WTC11 (cell line): ENCODE measurements at regions not wholly inside any gene's neighbourhood (a gene's known extent, or its start where the extent isn't known, plus 50 kb on each side); places are given as distances from the start of the nearest gene placed in this dataset.

Experiments used
- ATAC-seq: fragments of 200-7000 bp; cut with Tn5 transposase; 2 replicates; pipeline ENCODE4 v1.10.0; 2021; ENCODE audit warnings: mild to moderate bottlenecking, moderate library complexity
- CTCF ChIA-PET: fragments of 300-600 bp; sonication (Branson Sonifier 250); formaldehyde crosslinking; loops from one replicate; lab custom pipeline; 2021; ENCODE audit warnings: antibody characterized with exemption; lab: Charles Lee
- POLR2A ChIA-PET: fragments of 350-600 bp; sonication (Branson Sonifier 250); formaldehyde crosslinking; loops from one replicate; lab custom pipeline; 2021; ENCODE audit warnings: antibody characterized with exemption; lab: Charles Lee
- DNase-seq: peaks from one replicate; pipeline ENCODE4 v3.0.0; 2021; ENCODE audit warnings: low spot score
- H3K27ac Mint-ChIP-seq: 2 replicates; pipeline ENCODE4 v1.8.0; 2021; ENCODE audit warnings: mixed read lengths
- H3K27me3 Mint-ChIP-seq: 2 replicates; pipeline ENCODE4 v1.8.0; 2021; ENCODE audit warnings: low read depth, mild to moderate bottlenecking, moderate library complexity, mixed read lengths
- H3K36me3 Mint-ChIP-seq: 2 replicates; pipeline ENCODE4 v1.8.0; 2021; ENCODE audit warnings: mixed read lengths
- H3K4me1 Mint-ChIP-seq: 2 replicates; pipeline ENCODE4 v1.8.0; 2022; ENCODE audit warnings: mixed read lengths
- H3K4me3 Mint-ChIP-seq: 2 replicates; pipeline ENCODE4 v1.8.0; 2021; ENCODE audit warnings: mild to moderate bottlenecking, moderate library complexity, mixed read lengths
- H3K9me3 Mint-ChIP-seq: 2 replicates; pipeline ENCODE4 v1.8.0; 2021; ENCODE audit warnings: mixed read lengths
- ATF1 ChIP-seq: sonication (generic); formaldehyde crosslinking; IDR thresholded peaks from 2 replicates; pipeline ENCODE4 v1.8.1; 2023; ENCODE audit warnings: mild to moderate bottlenecking, moderate library complexity, missing genetic modification reagents
- CREM ChIP-seq: sonication (generic); formaldehyde crosslinking; IDR thresholded peaks from 2 replicates; pipeline ENCODE4 v1.8.1; 2022; ENCODE audit warnings: mild to moderate bottlenecking, missing genetic modification reagents, moderate library complexity
- ESRRA ChIP-seq: sonication (generic); formaldehyde crosslinking; IDR thresholded peaks from 2 replicates; pipeline ENCODE4 v1.8.1; 2022; ENCODE audit warnings: mild to moderate bottlenecking, missing genetic modification reagents, borderline replicate concordance
- ETV6 ChIP-seq: sonication (generic); formaldehyde crosslinking; IDR thresholded peaks from 2 replicates; pipeline ENCODE4 v1.8.1; 2022; ENCODE audit warnings: mild to moderate bottlenecking, missing genetic modification reagents
- HMGXB4 ChIP-seq: sonication (generic); formaldehyde crosslinking; IDR thresholded peaks from 2 replicates; pipeline ENCODE4 v1.8.1; 2023; ENCODE audit warnings: mild to moderate bottlenecking, moderate library complexity, missing genetic modification reagents
- JUN ChIP-seq: sonication (generic); formaldehyde crosslinking; IDR thresholded peaks from 2 replicates; pipeline ENCODE4 v1.8.0; 2023; ENCODE audit warnings: mild to moderate bottlenecking, missing genetic modification reagents
- NR3C1 ChIP-seq: sonication (generic); formaldehyde crosslinking; conservative IDR thresholded peaks from 2 replicates; pipeline ENCODE4 v1.8.1; 2023; ENCODE audit warnings: low read depth, mild to moderate bottlenecking, missing genetic modification reagents
- PRRX2 ChIP-seq: fragments of 250-450 bp; sonication (Bioruptor Pico); IDR thresholded peaks from 2 replicates; pipeline ENCODE4 v1.8.0; 2021; ENCODE audit warnings: mild to moderate bottlenecking
- SMAD3 ChIP-seq: sonication (generic); formaldehyde crosslinking; IDR thresholded peaks from 2 replicates; pipeline ENCODE4 v1.8.0; 2022; ENCODE audit warnings: missing genetic modification reagents, mild to moderate bottlenecking, borderline replicate concordance
- SMAD4 ChIP-seq: sonication (generic); formaldehyde crosslinking; IDR thresholded peaks from 2 replicates; pipeline ENCODE4 v1.8.0; 2022; ENCODE audit warnings: mild to moderate bottlenecking, missing genetic modification reagents
- TEAD1 ChIP-seq: sonication (generic); formaldehyde crosslinking; IDR thresholded peaks from 2 replicates; pipeline ENCODE4 v1.8.0; 2022; ENCODE audit warnings: mild to moderate bottlenecking, missing genetic modification reagents
- TP53 ChIP-seq: sonication (generic); formaldehyde crosslinking; IDR thresholded peaks from 2 replicates; pipeline ENCODE4 v1.8.1; 2023; ENCODE audit warnings: mild to moderate bottlenecking, missing genetic modification reagents
- ZBTB21 ChIP-seq: sonication (generic); formaldehyde crosslinking; IDR thresholded peaks from 2 replicates; pipeline ENCODE4 v1.8.1; 2023; ENCODE audit warnings: mild to moderate bottlenecking, missing genetic modification reagents, borderline replicate concordance
- ZNF416 ChIP-seq: fragments of 250-450 bp; sonication (Bioruptor Pico); IDR thresholded peaks from 2 replicates; pipeline ENCODE4 v1.9.0; 2021; ENCODE audit warnings: mild to moderate bottlenecking, inconsistent platforms
- ZNF512 ChIP-seq: sonication (generic); formaldehyde crosslinking; IDR thresholded peaks from 2 replicates; pipeline ENCODE4 v1.8.1; 2022; ENCODE audit warnings: missing genetic modification reagents, borderline replicate concordance
- TF ChIP-seq, protein P1 (sequence below): sonication (generic); formaldehyde crosslinking; IDR thresholded peaks from 2 replicates; pipeline ENCODE4 v1.8.0; 2022; ENCODE audit warnings: missing genetic modification reagents
- TF ChIP-seq, protein P2 (sequence below): sonication (generic); formaldehyde crosslinking; IDR thresholded peaks from 2 replicates; pipeline ENCODE4 v1.8.0; 2022; ENCODE audit warnings: mild to moderate bottlenecking, missing genetic modification reagents
- TF ChIP-seq, protein P3 (sequence below): fragments of 250-450 bp; sonication (Bioruptor Pico); IDR thresholded peaks from 2 replicates; pipeline ENCODE4 v1.8.0; 2021; ENCODE audit warnings: mild to moderate bottlenecking
- TF ChIP-seq, protein P4 (sequence below): sonication (generic); formaldehyde crosslinking; IDR thresholded peaks from 2 replicates; pipeline ENCODE4 v1.8.1; 2023; ENCODE audit warnings: mild to moderate bottlenecking, missing genetic modification reagents, moderate library complexity
- TF ChIP-seq, protein P5 (sequence below): sonication (generic); formaldehyde crosslinking; IDR thresholded peaks from 2 replicates; pipeline ENCODE4 v1.8.1; 2023; ENCODE audit warnings: mild to moderate bottlenecking, missing genetic modification reagents

DNA sequence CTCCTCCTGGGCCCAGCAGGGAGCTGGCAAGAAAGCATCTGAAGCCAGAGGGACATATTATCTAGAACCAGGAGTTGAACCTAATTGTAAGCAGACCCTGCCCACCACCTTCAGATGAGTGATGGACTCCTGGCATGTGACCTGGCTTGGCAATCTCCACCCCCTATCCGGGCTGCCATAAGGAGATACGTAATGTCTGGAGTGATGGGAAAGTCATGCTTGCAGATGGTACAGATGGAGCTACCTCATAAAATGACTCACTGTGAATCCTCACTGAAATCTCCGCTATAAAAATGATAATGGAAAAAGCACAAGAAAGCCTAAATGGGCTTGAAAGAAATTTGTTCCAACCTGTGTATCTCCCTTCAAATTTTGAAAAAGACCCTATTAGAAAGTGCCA, 157.5 kb downstream of the DMRT2 start:
- Mint-ChIP-seq H3K27me3 (peaks cover 2% of the 10 kb centered on the region; the same call in 1 of the 2 replicates), H3K36me3 (no peaks in the 10 kb centered on the region), H3K4me1 (no peaks in the 10 kb centered on the region), H3K9me3 (peaks cover 5% of the 10 kb centered on the region), H3K4me3 (no peak overlapping the region), H3K27ac (no peak overlapping the region)
- ChIA-PET CTCF (no interaction called here), POLR2A (no interaction called here)
- ATAC-seq (no peak), DNase-seq (no peak)
- TF ChIP-seq TEAD1 (CRISPR knock-in tag), result no peak

- CTCF ChIA-PET, result no interaction called here
- Mint-ChIP-seq H3K27me3 (peaks cover 2% of the 10 kb centered on the region; the same call in 1 of the 2 replicates), H3K27ac (no peak overlapping the region), H3K4me3 (no peak overlapping the region), H3K4me1 (no peaks in the 10 kb centered on the region), H3K36me3 (no peaks in the 10 kb centered on the region), H3K9me3 (peaks cover 5% of the 10 kb centered on the region)
- ATAC-seq (no peak), DNase-seq (no peak)
- POLR2A ChIA-PET, result no interaction called here
- no peak for TF ChIP-seq SMAD3
- TF ChIP-seq ETV6 (CRISPR knock-in tag), result no peak
- no peak for TF ChIP-seq TP53 (CRISPR knock-in tag)
- TF ChIP-seq NR3C1, result no peak
- no peak for TF ChIP-seq ZNF512
- TF ChIP-seq, protein P1, sequence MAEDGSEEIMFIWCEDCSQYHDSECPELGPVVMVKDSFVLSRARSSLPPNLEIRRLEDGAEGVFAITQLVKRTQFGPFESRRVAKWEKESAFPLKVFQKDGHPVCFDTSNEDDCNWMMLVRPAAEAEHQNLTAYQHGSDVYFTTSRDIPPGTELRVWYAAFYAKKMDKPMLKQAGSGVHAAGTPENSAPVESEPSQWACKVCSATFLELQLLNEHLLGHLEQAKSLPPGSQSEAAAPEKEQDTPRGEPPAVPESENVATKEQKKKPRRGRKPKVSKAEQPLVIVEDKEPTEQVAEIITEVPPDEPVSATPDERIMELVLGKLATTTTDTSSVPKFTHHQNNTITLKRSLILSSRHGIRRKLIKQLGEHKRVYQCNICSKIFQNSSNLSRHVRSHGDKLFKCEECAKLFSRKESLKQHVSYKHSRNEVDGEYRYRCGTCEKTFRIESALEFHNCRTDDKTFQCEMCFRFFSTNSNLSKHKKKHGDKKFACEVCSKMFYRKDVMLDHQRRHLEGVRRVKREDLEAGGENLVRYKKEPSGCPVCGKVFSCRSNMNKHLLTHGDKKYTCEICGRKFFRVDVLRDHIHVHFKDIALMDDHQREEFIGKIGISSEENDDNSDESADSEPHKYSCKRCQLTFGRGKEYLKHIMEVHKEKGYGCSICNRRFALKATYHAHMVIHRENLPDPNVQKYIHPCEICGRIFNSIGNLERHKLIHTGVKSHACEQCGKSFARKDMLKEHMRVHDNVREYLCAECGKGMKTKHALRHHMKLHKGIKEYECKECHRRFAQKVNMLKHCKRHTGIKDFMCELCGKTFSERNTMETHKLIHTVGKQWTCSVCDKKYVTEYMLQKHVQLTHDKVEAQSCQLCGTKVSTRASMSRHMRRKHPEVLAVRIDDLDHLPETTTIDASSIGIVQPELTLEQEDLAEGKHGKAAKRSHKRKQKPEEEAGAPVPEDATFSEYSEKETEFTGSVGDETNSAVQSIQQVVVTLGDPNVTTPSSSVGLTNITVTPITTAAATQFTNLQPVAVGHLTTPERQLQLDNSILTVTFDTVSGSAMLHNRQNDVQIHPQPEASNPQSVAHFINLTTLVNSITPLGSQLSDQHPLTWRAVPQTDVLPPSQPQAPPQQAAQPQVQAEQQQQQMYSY (CRISPR knock-in tag), result no peak
- TF ChIP-seq, protein P2, sequence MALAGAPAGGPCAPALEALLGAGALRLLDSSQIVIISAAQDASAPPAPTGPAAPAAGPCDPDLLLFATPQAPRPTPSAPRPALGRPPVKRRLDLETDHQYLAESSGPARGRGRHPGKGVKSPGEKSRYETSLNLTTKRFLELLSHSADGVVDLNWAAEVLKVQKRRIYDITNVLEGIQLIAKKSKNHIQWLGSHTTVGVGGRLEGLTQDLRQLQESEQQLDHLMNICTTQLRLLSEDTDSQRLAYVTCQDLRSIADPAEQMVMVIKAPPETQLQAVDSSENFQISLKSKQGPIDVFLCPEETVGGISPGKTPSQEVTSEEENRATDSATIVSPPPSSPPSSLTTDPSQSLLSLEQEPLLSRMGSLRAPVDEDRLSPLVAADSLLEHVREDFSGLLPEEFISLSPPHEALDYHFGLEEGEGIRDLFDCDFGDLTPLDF (CRISPR knock-in tag), result no peak
- TF ChIP-seq ZNF416 (CRISPR knock-in tag), result no peak
- TF ChIP-seq, all 79 proteins: peak for 0
Measured at GRCh38 chr9:1208157-1208556, 158.0 kb downstream of the DMRT2 start.

- POLR2A ChIA-PET, result no interaction called here
- H3K4me3 Mint-ChIP-seq, result no peak overlapping the region
- H3K4me1 Mint-ChIP-seq, result no peaks in the 10 kb centered on the region
- no peak for TF ChIP-seq SMAD4 (CRISPR knock-in tag)
- no peak for TF ChIP-seq CREM (CRISPR knock-in tag)
- TF ChIP-seq ATF1 (CRISPR knock-in tag), result no peak
- TF ChIP-seq, protein P3, sequence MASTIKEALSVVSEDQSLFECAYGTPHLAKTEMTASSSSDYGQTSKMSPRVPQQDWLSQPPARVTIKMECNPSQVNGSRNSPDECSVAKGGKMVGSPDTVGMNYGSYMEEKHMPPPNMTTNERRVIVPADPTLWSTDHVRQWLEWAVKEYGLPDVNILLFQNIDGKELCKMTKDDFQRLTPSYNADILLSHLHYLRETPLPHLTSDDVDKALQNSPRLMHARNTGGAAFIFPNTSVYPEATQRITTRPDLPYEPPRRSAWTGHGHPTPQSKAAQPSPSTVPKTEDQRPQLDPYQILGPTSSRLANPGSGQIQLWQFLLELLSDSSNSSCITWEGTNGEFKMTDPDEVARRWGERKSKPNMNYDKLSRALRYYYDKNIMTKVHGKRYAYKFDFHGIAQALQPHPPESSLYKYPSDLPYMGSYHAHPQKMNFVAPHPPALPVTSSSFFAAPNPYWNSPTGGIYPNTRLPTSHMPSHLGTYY (CRISPR knock-in tag), result no peak
- TF ChIP-seq, protein P4, sequence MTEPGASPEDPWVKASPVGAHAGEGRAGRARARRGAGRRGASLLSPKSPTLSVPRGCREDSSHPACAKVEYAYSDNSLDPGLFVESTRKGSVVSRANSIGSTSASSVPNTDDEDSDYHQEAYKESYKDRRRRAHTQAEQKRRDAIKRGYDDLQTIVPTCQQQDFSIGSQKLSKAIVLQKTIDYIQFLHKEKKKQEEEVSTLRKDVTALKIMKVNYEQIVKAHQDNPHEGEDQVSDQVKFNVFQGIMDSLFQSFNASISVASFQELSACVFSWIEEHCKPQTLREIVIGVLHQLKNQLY, result no peak
- no peak for TF ChIP-seq ESRRA (CRISPR knock-in tag)
- TF ChIP-seq, protein P5, sequence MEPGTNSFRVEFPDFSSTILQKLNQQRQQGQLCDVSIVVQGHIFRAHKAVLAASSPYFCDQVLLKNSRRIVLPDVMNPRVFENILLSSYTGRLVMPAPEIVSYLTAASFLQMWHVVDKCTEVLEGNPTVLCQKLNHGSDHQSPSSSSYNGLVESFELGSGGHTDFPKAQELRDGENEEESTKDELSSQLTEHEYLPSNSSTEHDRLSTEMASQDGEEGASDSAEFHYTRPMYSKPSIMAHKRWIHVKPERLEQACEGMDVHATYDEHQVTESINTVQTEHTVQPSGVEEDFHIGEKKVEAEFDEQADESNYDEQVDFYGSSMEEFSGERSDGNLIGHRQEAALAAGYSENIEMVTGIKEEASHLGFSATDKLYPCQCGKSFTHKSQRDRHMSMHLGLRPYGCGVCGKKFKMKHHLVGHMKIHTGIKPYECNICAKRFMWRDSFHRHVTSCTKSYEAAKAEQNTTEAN (CRISPR knock-in tag), result no peak
- no peak for TF ChIP-seq HMGXB4 (CRISPR knock-in tag)
- no peak for TF ChIP-seq JUN (CRISPR knock-in tag)
- TF ChIP-seq ZBTB21 (CRISPR knock-in tag), result no peak
- no peak for TF ChIP-seq PRRX2 (CRISPR knock-in tag)
Measured at GRCh38 chr9:1210954-1211353, 160.8 kb downstream of the DMRT2 start.

More at GRCh38 chr9:1210954-1211353, 160.8 kb downstream of the DMRT2 start:
- H3K27me3 Mint-ChIP-seq, result peaks cover 2% of the 10 kb centered on the region; the same call in 1 of the 2 replicates
- CTCF ChIA-PET, result no interaction called here
- peaks cover 5% of the 10 kb centered on the region for H3K9me3 Mint-ChIP-seq
- DNase-seq, result no peak
- ATAC-seq, result no peak
- H3K27ac Mint-ChIP-seq, result no peak overlapping the region
- H3K36me3 Mint-ChIP-seq, result no peaks in the 10 kb centered on the region
